H9 (cell line): ENCODE measurements at regions not wholly inside any gene's neighbourhood (a gene's known extent, or its start where the extent isn't known, plus 50 kb on each side); places are given as distances from the start of the nearest gene placed in this dataset.

Experiments used
- DNase-seq: peaks from one replicate; pipeline ENCODE4 v3.0.0-alpha.2; 2017
- H2AFZ ChIP-seq: one replicate; pipeline ENCODE4 v1.6.1; 2013; ENCODE audit warnings: mild to moderate bottlenecking, low read length, control low read depth, moderate library complexity
- H2AK5ac ChIP-seq: 2 replicates; pipeline ENCODE4 v1.6.1; 2013; ENCODE audit warnings: low read length, control low read depth, mixed read lengths; ENCODE audit not compliant: insufficient read length
- H2BK120ac ChIP-seq: one replicate; pipeline ENCODE4 v1.6.1; 2013; ENCODE audit warnings: low read depth, mild to moderate bottlenecking, low read length, control low read depth, inconsistent platforms; ENCODE audit not compliant: poor library complexity, severe bottlenecking
- H2BK12ac ChIP-seq: 2 replicates; pipeline ENCODE4 v1.6.1; 2013; ENCODE audit warnings: low read length, control low read depth, mixed read lengths, low read depth; ENCODE audit not compliant: insufficient read length
- H2BK15ac ChIP-seq: 2 replicates; pipeline ENCODE4 v1.6.1; 2013; ENCODE audit warnings: low read depth, low read length, control low read depth
- H2BK20ac ChIP-seq: one replicate; pipeline ENCODE4 v1.6.1; 2013; ENCODE audit warnings: low read depth, mild to moderate bottlenecking, low read length, control low read depth, inconsistent platforms; ENCODE audit not compliant: poor library complexity, severe bottlenecking
- H2BK5ac ChIP-seq: 2 replicates; pipeline ENCODE4 v1.6.1; 2013; ENCODE audit warnings: low read length, control low read depth, mixed read lengths; ENCODE audit not compliant: insufficient read length
- H3K14ac ChIP-seq: 2 replicates; pipeline ENCODE4 v1.6.1; 2013; ENCODE audit warnings: low read length, control low read depth; ENCODE audit not compliant: insufficient read depth
- H3K18ac ChIP-seq: 2 replicates; pipeline ENCODE4 v1.6.1; 2013; ENCODE audit warnings: low read depth, mild to moderate bottlenecking, mixed read lengths, low read length, control low read depth; ENCODE audit not compliant: insufficient read length
- H3K23ac ChIP-seq: 2 replicates; pipeline ENCODE4 v1.6.1; 2013; ENCODE audit warnings: low read length, control low read depth, mixed read lengths, low read depth; ENCODE audit not compliant: insufficient read length
- H3K23me2 ChIP-seq: 2 replicates; pipeline ENCODE4 v1.6.1; 2013; ENCODE audit warnings: low read depth, mild to moderate bottlenecking, mixed read lengths, low read length, control low read depth; ENCODE audit not compliant: insufficient read length, poor library complexity, severe bottlenecking
- H3K27ac ChIP-seq: 2 replicates; pipeline ENCODE4 v1.5.1; 2013; ENCODE audit warnings: low read length, control low read depth, mixed read lengths, low read depth; ENCODE audit not compliant: insufficient read length
- H3K27me3 ChIP-seq: 2 replicates; pipeline ENCODE4 v1.6.1; 2013; ENCODE audit warnings: low read length, control low read depth, inconsistent platforms; ENCODE audit not compliant: insufficient read depth
- H3K4ac ChIP-seq: 2 replicates; pipeline ENCODE4 v1.6.1; 2013; ENCODE audit warnings: low read depth, mild to moderate bottlenecking, control low read depth, inconsistent platforms, low read length, moderate library complexity
- H3K4me1 ChIP-seq: 2 replicates; pipeline ENCODE4 v1.6.1; 2013; ENCODE audit warnings: low read length, control low read depth, inconsistent platforms; ENCODE audit not compliant: insufficient read depth
- H3K4me2 ChIP-seq: 2 replicates; pipeline ENCODE4 v1.6.1; 2013; ENCODE audit warnings: low read length, control low read depth, mixed read lengths; ENCODE audit not compliant: insufficient read length, insufficient read depth
- H3K56ac ChIP-seq: 2 replicates; pipeline ENCODE4 v1.6.1; 2013; ENCODE audit warnings: low read depth, mild to moderate bottlenecking, mixed read lengths, low read length, control low read depth; ENCODE audit not compliant: insufficient read length
- H3K79me1 ChIP-seq: 2 replicates; pipeline ENCODE4 v1.6.1; 2013; ENCODE audit warnings: low read depth, mild to moderate bottlenecking, moderate library complexity, low read length, control low read depth, inconsistent platforms; ENCODE audit not compliant: insufficient read depth, poor library complexity, severe bottlenecking
- H3K79me2 ChIP-seq: 2 replicates; pipeline ENCODE4 v1.6.1; 2013; ENCODE audit warnings: low read length, control low read depth, inconsistent platforms; ENCODE audit not compliant: insufficient read depth
- H3K9ac ChIP-seq: 2 replicates; pipeline ENCODE4 v1.6.1; 2013; ENCODE audit warnings: low read length, control low read depth, mixed read lengths; ENCODE audit not compliant: insufficient read length; ENCODE audit errors: extremely low read depth
- H3K9me3 ChIP-seq: one replicate; pipeline ENCODE4 v1.6.1; 2013; ENCODE audit warnings: low read depth, low read length, inconsistent platforms; ENCODE audit not compliant: control insufficient read depth
- H3T11ph ChIP-seq: one replicate; pipeline ENCODE4 v1.6.1; 2013; ENCODE audit warnings: mild to moderate bottlenecking, low read length, control low read depth, inconsistent platforms
- H4K20me1 ChIP-seq: one replicate; pipeline ENCODE4 v1.6.1; 2013; ENCODE audit not compliant: control insufficient read depth, insufficient read length, insufficient read depth
- H4K5ac ChIP-seq: 2 replicates; pipeline ENCODE4 v1.6.1; 2013; ENCODE audit warnings: low read depth, mild to moderate bottlenecking, mixed read lengths, low read length, control low read depth; ENCODE audit not compliant: insufficient read length
- H4K8ac ChIP-seq: replicated peaks from 2 replicates; pipeline ENCODE4 v1.6.1; 2013; ENCODE audit warnings: low read length, control low read depth, mixed read lengths, low read depth; ENCODE audit not compliant: insufficient read length
- H4K91ac ChIP-seq: 2 replicates; pipeline ENCODE4 v1.6.1; 2013; ENCODE audit warnings: low read depth, mild to moderate bottlenecking, moderate library complexity, mixed read lengths, low read length, control low read depth; ENCODE audit not compliant: insufficient read length
- H3K27ac Mint-ChIP-seq, 3 experiments: 2 replicates in 2 of 3; 3 replicates in 1 of 3; pipeline ENCODE4 v1.8.0; 2020 to 2021; ENCODE audit warnings: mixed read lengths in 3 of 3, mild to moderate bottlenecking in 1 of 3, moderate library complexity in 1 of 3
- H3K27me3 Mint-ChIP-seq: 2 replicates; pipeline ENCODE4 v1.8.0; 2021; ENCODE audit warnings: low read depth, mild to moderate bottlenecking, moderate library complexity, mixed read lengths
- H3K36me3 Mint-ChIP-seq, 3 experiments: 2 replicates in 2 of 3; 3 replicates in 1 of 3; pipeline ENCODE4 v1.8.0; 2020 to 2021; ENCODE audit warnings: low read depth in 3 of 3, mixed read lengths in 3 of 3; ENCODE audit not compliant: insufficient read depth in 1 of 3
- H3K4me1 Mint-ChIP-seq, 2 experiments: 2 replicates each; pipeline ENCODE4 v1.8.0; 2020; ENCODE audit warnings: mixed read lengths in 2 of 2
- H3K4me3 Mint-ChIP-seq, 2 experiments: 2 replicates in 1 of 2; 3 replicates in 1 of 2; pipeline ENCODE4 v1.8.0; 2020 to 2021; ENCODE audit warnings: mild to moderate bottlenecking in 2 of 2, mixed read lengths in 2 of 2, moderate library complexity in 1 of 2
- H3K9me3 Mint-ChIP-seq, 2 experiments: 2 replicates in 1 of 2; 3 replicates in 1 of 2; pipeline ENCODE4 v1.8.0; 2020; ENCODE audit warnings: mild to moderate bottlenecking in 2 of 2, mixed read lengths in 2 of 2, moderate library complexity in 1 of 2
- CTCF ChIP-seq: fragments of 200-600 bp; sonication (generic); conservative IDR thresholded peaks from 3 replicates; pipeline ENCODE4 v1.8.0; 2021; ENCODE audit warnings: antibody characterized with exemption, mild to moderate bottlenecking

- Mint-ChIP-seq H3K27me3 (peaks cover 39% of the 10 kb centered on the region), H3K36me3 (peaks cover 0 to 6% (median 0%) of the 10 kb centered on the region in 3 experiments; a peak in 2 of 7 replicates), H3K9me3 (peaks cover 15 to 16% of the 10 kb centered on the region in 2 experiments), H3K4me1 (peaks cover 12 to 15% of the 10 kb centered on the region in 2 experiments), H3K4me3 (no peak overlapping the region), H3K27ac (no peak overlapping the region)
- Histone ChIP-seq H3K4me1 (peaks cover 3% of the 10 kb centered on the region; the same call in 1 of the 2 replicates), H4K5ac (no peak overlapping the region), H4K91ac (no peak overlapping the region), H3K4me2 (no peak overlapping the region), H3K23ac (no peak overlapping the region), H2BK5ac (no peak overlapping the region), H3K14ac (no peak overlapping the region), H3K4ac (no peak overlapping the region), H4K20me1 (no peaks in the 10 kb centered on the region), H2BK120ac (no peak overlapping the region), H2AFZ (no peak overlapping the region), H3K23me2 (no peaks in the 10 kb centered on the region), H2AK5ac (no peak overlapping the region), H2BK20ac (no peak overlapping the region), H3K79me2 (no peaks in the 10 kb centered on the region), H3K56ac (no peak overlapping the region), H3K9me3 (no peaks in the 10 kb centered on the region), H2BK15ac (no peak overlapping the region), H2BK12ac (no peak overlapping the region), H3K18ac (no peak overlapping the region), H3K79me1 (no peaks in the 10 kb centered on the region), H4K8ac (no peak overlapping the region), H3K27me3 (no peaks in the 10 kb centered on the region), H3K9ac (no peak overlapping the region), H3K27ac (no peak overlapping the region), H3T11ph (no peak overlapping the region)
- no peak for TF ChIP-seq CTCF
- DNase-seq: no peak
Observed at GRCh38 chr14:104339829-104340228, 201.4 kb downstream of the KIF26A start.
